OCI-M2 (cell line): ENCODE measurements at regions not wholly inside any gene's neighbourhood (a gene's known extent, or its start where the extent isn't known, plus 50 kb on each side); places are given as distances from the start of the nearest gene placed in this dataset.

Experiments used
- DNase-seq: peaks from one replicate; lab custom pipeline; 2025; ENCODE audit not compliant: unreplicated experiment; lab: John Stamatoyannopoulos, UW

DNA sequence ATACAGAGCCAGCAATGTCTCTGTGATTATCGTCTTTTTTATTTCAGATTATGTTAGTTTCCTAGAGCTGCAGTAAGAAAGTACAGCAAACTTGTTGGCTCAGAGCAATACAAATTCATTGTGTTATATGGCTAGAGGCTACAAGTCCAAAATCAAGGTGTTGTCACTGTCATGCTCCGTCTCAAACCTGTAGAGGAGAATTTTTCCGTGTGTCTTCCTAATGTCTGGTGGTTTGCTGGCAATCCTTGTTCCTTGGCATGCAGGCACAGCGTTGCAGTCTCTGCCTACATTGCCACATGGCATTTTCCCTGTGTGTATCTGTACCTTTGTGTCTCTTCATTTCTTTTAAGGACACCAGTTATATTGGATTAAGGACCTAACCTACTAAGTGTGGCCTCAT lies 244.4 kb downstream of the LRRIQ3 start:
- DNase-seq: no peak

- DNase-seq: no peak
These were observed 244.8 kb downstream of the LRRIQ3 start for GRCh38 chr1:73953186-73953585.

GRCh38 chr1:73948055-73948454 lies 249.9 kb downstream of the LRRIQ3 start:
- no peak for DNase-seq

- DNase-seq: no peak
These were observed 251.0 kb downstream of the LRRIQ3 start for GRCh38 chr1:73947009-73947408.

GRCh38 chr1:73943270-73943669 lies 254.7 kb downstream of the LRRIQ3 start:
- DNase-seq: no peak

- no peak for DNase-seq
These were observed 267.7 kb downstream of the LRRIQ3 start for GRCh38 chr1:73930293-73930692.

DNA sequence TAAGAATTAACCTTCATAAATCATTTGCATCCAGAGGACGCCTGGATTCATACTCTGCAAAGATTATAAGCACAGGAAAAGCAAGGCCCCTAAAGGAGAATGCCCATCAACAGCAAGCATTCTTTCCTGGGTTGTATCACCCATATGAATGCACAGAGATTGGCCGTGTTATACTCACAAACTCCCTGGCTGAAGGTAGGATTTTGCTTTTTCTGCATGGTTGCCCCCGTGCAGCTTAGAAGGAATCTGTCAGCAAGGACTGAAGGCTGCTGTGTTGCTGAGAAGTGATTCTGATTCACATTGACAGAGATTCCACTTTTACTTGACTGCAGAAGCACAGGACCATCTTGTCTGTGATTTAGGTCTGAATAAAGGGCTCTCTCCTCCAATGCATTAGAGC lies 283.0 kb downstream of the LRRIQ3 start:
- DNase-seq: no peak

- no peak for DNase-seq
These were observed 285.0 kb downstream of the LRRIQ3 start for GRCh38 chr1:73913025-73913424.

- no peak for DNase-seq
These were observed 286.1 kb downstream of the LRRIQ3 start for GRCh38 chr1:73911849-73912248.

DNA sequence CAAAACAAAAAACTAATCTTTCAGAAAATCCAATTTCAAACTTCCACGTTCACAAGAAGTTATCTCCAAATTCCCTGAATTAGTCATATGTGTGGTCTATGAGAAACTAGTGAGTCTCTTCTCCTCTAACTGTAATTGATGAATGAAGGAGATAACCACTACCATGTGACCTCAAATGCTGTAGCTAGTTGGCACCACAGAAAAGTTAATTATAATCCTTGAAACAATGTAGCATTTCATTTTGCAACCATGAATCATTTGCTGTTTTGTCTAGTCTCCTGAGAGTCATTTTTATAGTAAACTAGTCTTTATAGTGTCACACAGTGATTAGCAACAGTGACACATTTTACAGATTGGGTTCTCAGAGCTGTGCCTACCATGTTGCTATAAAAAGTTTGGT lies 287.5 kb downstream of the LRRIQ3 start:
- no peak for DNase-seq

- no peak for DNase-seq
These were observed 287.9 kb downstream of the LRRIQ3 start for GRCh38 chr1:73910062-73910461.

DNA sequence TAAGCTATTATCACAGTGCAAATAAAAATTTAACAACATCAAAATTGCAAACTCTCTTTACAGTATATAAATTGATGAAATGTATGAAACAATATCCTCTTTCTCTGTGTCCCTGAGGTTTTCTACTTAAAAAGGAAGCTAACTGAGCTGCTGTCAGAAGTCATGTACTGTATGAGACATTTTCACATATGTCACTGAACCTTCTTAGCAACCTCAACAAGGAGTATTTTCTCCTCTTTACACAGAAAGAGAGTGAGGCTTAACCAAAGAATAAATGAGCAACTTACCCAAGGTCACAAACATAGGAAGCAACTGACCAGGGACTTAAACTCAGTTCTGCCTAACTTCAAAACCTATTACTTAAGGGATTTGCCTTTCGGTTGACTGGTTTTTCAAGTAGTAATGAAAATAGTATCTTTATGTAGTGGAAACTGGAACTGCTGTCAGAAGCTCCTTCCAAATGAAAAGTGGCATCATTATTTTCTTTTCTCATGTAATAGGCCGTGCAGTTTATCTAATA lies 288.9 kb downstream of the LRRIQ3 start:
- DNase-seq: no peak

- no peak for DNase-seq
These were observed 290.9 kb downstream of the LRRIQ3 start for GRCh38 chr1:73907051-73907450.

GRCh38 chr1:73903092-73903491 lies 294.9 kb downstream of the LRRIQ3 start:
- DNase-seq: no peak

GRCh38 chr1:73901738-73902137 lies 296.2 kb downstream of the LRRIQ3 start:
- DNase-seq: no peak

GRCh38 chr1:73899311-73899710 lies 298.7 kb downstream of the LRRIQ3 start:
- no peak for DNase-seq

DNA sequence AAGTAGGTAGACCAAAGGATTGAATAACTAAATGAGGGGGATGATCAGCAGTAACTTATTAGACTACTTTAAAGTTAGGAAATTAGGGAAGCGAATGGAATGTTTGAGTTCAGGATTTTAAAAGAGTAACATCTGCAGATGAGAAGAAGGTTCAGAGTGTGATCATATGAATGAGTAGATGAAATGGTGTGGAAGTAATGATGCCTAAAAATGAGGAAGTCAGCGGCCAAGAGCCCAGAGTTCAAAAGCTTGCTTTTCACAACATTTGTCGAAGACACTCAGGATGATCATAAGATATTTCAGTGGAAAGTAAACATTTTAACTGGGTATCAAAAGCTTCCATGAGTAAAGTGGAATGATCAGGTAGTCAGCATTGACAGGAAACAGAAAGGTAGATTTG lies 299.4 kb downstream of the LRRIQ3 start:
- no peak for DNase-seq

GRCh38 chr1:73887412-73887811 lies 310.6 kb downstream of the LRRIQ3 start:
- DNase-seq: no peak

DNA sequence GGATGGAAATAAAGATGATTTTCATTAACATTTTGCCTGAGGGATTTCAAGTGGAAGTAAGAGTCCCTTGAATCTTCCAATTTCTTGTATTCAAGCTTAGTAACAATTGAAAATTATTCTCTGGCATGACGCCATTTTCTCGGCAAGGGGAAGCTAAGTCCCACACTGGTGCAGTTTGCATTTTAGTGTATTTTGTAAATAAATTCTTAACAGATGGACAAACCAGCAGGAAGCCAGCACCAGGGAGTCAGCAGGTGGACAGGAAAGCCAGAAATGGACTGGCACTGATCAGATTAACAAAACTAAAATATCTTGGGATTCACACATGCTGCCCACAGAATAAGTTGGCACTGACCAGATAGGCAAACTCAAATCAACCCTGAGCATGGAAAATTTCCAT lies 311.3 kb downstream of the LRRIQ3 start:
- DNase-seq: no peak

DNA sequence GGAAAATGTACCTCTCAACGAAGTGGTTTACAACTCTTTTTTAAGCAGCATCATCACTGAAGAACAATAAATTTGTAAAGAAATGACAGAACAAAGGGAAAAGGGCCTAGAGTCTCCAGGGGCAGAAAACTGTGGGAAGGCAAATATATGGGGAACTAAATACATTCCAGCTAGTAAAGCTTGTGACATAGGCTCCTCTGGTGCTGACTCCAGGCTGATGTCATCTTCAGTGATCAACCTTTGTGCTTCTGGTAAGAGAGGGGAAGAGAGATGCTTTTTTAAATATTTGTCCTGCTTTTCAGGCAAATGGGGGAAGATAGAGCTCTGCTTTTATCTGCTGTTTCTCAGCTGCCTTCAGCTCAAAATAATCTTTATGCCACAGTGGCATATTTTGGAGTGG lies 323.2 kb downstream of the LRRIQ3 start:
- no peak for DNase-seq

GRCh38 chr1:73868810-73869336 lies 329.1 kb downstream of the LRRIQ3 start:
- no peak for DNase-seq

DNA sequence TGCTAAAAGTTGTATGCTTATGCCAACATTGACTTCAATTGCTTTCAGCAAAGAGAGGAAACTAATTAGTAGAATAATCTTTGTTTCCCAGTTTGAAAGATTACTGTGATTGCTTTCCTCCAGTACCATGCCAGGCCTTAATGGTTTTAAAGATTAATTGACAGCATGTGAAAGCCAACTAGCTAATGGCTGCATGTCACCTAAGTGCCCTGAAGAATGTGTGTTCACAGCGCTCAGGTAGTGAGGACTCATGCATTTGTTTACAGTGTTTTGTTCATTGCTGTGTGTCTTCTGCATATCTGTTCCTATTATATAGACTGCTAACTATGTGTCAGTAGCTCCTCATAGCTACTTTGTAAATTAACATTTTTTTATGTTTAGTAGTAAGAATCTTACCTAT lies 335.6 kb downstream of the LRRIQ3 start:
- DNase-seq: no peak

- DNase-seq: no peak
These were observed 337.5 kb downstream of the LRRIQ3 start for GRCh38 chr1:73860421-73860950.
